ENCODE measurements at regions not wholly inside any gene's neighbourhood (a gene's known extent, or its start where the extent isn't known, plus 50 kb on each side); places are given as distances from the start of the nearest gene placed in this dataset.

DNA sequence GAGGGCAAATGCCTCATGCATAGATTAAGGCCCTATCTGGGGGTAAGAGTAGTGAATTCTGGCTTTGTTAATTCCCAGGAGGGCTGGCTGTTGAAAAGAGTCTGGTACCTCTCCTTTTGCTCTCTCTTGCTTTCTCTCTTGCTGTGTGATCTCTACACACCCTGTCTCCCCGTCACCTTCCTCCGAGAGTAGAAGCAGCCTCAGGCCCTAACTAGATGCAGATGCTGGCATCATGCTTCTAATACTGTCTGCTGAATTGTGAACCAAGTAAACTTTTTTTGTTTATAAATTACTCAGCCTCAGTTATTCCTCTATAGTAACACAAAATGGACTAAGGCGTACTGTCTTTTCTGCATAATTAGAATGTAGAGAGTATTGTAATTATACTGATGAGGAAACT lies 908.1 kb downstream of the DIPK2A start:
- TF ChIP-seq, protein P1, sequence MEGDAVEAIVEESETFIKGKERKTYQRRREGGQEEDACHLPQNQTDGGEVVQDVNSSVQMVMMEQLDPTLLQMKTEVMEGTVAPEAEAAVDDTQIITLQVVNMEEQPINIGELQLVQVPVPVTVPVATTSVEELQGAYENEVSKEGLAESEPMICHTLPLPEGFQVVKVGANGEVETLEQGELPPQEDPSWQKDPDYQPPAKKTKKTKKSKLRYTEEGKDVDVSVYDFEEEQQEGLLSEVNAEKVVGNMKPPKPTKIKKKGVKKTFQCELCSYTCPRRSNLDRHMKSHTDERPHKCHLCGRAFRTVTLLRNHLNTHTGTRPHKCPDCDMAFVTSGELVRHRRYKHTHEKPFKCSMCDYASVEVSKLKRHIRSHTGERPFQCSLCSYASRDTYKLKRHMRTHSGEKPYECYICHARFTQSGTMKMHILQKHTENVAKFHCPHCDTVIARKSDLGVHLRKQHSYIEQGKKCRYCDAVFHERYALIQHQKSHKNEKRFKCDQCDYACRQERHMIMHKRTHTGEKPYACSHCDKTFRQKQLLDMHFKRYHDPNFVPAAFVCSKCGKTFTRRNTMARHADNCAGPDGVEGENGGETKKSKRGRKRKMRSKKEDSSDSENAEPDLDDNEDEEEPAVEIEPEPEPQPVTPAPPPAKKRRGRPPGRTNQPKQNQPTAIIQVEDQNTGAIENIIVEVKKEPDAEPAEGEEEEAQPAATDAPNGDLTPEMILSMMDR (IDR thresholded peaks at IDR 0.05; ENCODE audit: poor library complexity, severe bottlenecking) = no peak
- TF ChIP-seq POLR2AphosphoS5 (IDR thresholded peaks at IDR 0.05) = no peak
- no peak for TF ChIP-seq MXI1 (conservative IDR thresholded peaks at IDR 0.05; ENCODE audit: poor library complexity, severe bottlenecking)
- no peak for TF ChIP-seq EP300 (conservative IDR thresholded peaks at IDR 0.05; ENCODE audit: poor library complexity, severe bottlenecking)
- no peak for TF ChIP-seq EZH2 (IDR thresholded peaks at IDR 0.05; ENCODE audit: borderline replicate concordance, insufficient read depth, low read length, poor library complexity, severe bottlenecking)
